Ramos (cell line): ENCODE measurements at regions not wholly inside any gene's neighbourhood (a gene's known extent, or its start where the extent isn't known, plus 50 kb on each side); places are given as distances from the start of the nearest gene placed in this dataset.
"Not testable (repeated sequence)": the region's sequence is repeated elsewhere in the genome, so short reads cannot be mapped to it uniquely, and the experiment has no call there.

ENCODE experiments used
- in situ Hi-C: fragments of 300-500 bp; cut with MboI; formaldehyde crosslinking; loops from one replicate; pipeline ENCODE4 v1.14.3; 2022; ENCODE audit warnings: low sequenced_read_pairs; ENCODE audit not compliant: unreplicated experiment

- in situ Hi-C loops: no loop called here
Observed at GRCh38 chr2:767440-767839, 90.2 kb upstream of the TMEM18 start.

- in situ Hi-C loops: no loop called here
Observed at GRCh38 chr2:766255-766654, 89.0 kb upstream of the TMEM18 start.

- in situ Hi-C loops: no loop called here
Observed at GRCh38 chr2:765369-765768, 88.2 kb upstream of the TMEM18 start.

- in situ Hi-C loops: no loop called here
Observed at GRCh38 chr2:763766-764525, 86.7 kb upstream of the TMEM18 start.

GRCh38 chr2:762646-763045, 85.4 kb upstream of the TMEM18 start:
- in situ Hi-C loops: no loop called here

- in situ Hi-C loops: no loop called here
Observed at GRCh38 chr2:761384-761783, 84.2 kb upstream of the TMEM18 start.

GRCh38 chr2:760001-760400, 82.8 kb upstream of the TMEM18 start:
- in situ Hi-C loops: no loop called here

GRCh38 chr2:758073-758820, 81.0 kb upstream of the TMEM18 start:
- in situ Hi-C loops: no loop called here

- in situ Hi-C loops: no loop called here
Observed at GRCh38 chr2:753123-753522, 75.9 kb upstream of the TMEM18 start.

- in situ Hi-C loops: no loop called here
Observed at GRCh38 chr2:751474-751873, 74.3 kb upstream of the TMEM18 start.

GRCh38 chr2:750628-751027, 73.4 kb upstream of the TMEM18 start:
- in situ Hi-C loops: no loop called here

- in situ Hi-C loops: no loop called here
Observed at GRCh38 chr2:747762-748351, 70.7 kb upstream of the TMEM18 start.

- in situ Hi-C loops: no loop called here
Observed at GRCh38 chr2:746697-747096, 69.5 kb upstream of the TMEM18 start.

GRCh38 chr2:744088-744487, 66.9 kb upstream of the TMEM18 start:
- in situ Hi-C loops: no loop called here

- in situ Hi-C loops: no loop called here
Observed at GRCh38 chr2:742221-742620, 65.0 kb upstream of the TMEM18 start.

GRCh38 chr2:741195-741496, 63.9 kb upstream of the TMEM18 start:
- in situ Hi-C loops: no loop called here

- in situ Hi-C loops: not testable (repeated sequence)
Observed at GRCh38 chr2:740322-741194, 63.4 kb upstream of the TMEM18 start.

GRCh38 chr2:739864-740321, 62.7 kb upstream of the TMEM18 start:
- in situ Hi-C loops: not testable (repeated sequence)

- in situ Hi-C loops: no loop called here
Observed at GRCh38 chr2:736939-737338, 59.7 kb upstream of the TMEM18 start.

- in situ Hi-C loops: no loop called here
Observed at GRCh38 chr2:735670-736218, 58.5 kb upstream of the TMEM18 start.
